ENCODE measurements at regions not wholly inside any gene's neighbourhood (a gene's known extent, or its start where the extent isn't known, plus 50 kb on each side); places are given as distances from the start of the nearest gene placed in this dataset.

DNA sequence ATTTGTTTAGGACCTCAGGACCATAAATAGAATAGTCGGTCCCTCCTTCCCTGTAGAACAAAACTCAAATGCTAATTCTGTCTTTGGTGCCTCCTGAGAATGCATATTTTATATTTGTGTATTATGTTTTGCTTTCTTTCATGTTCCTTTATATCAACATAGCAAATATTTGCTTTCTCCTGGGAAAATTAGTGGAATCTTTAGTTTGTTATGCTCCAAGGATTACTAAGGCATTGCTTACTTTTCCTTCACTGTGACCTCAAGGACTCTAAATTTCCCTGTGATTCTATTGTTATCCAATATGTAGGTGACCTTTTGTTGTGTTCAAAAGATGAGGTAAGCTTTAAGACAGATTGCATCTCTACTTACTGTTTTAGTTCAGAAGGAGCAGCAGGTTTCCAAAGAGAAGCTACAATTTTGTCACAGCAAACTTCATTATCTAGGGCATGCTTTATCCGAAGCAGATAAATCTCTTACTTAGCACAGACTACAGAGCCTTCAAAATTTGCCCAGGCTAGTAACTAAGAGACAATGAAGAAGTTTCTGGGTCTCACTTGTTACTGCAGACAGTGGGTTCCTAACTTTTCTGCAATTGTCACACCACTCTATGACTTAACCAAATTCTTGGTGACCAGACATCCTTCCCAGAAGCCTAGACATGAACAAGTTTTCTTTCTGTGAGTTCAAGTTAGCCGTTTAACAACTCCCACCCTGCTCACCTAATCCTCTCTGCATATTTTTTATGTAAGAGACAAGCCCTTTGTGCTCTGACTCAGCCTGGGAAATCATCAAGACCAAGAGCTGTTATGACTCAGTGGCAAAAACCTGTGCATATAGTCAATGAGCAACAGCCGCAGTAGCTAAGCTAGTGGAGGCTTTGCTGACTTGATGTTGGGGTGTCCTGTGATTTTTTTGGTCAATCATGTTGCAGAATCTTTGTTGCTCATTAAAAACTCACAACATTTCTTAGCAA is 378.8 kb downstream of the QKI start:
- Mint-ChIP-seq H3K4me3 (no peak overlapping the region), H3K36me3 (ENCODE audit: low read depth) (no peaks in the 10 kb centered on the region), H3K9me3 (no peaks in the 10 kb centered on the region), H3K4me1 (no peaks in the 10 kb centered on the region), H3K27me3 (peaks cover 15% of the 10 kb centered on the region), H3K27ac (no peak overlapping the region)
- no peak for DNase-seq
- intact Hi-C loops (cut with micrococcal nuclease), result no loop called here

- Mint-ChIP-seq H3K27ac (no peak overlapping the region), H3K4me1 (peaks cover 10% of the 10 kb centered on the region), H3K4me3 (no peak overlapping the region), H3K36me3 (ENCODE audit: low read depth) (no peaks in the 10 kb centered on the region), H3K9me3 (no peaks in the 10 kb centered on the region), H3K27me3 (peaks cover 6% of the 10 kb centered on the region)
- intact Hi-C loops (cut with micrococcal nuclease), result no loop called here
- no peak for DNase-seq
Measured at GRCh38 chr6:163790266-163790840, 375.8 kb downstream of the QKI start.

DNA sequence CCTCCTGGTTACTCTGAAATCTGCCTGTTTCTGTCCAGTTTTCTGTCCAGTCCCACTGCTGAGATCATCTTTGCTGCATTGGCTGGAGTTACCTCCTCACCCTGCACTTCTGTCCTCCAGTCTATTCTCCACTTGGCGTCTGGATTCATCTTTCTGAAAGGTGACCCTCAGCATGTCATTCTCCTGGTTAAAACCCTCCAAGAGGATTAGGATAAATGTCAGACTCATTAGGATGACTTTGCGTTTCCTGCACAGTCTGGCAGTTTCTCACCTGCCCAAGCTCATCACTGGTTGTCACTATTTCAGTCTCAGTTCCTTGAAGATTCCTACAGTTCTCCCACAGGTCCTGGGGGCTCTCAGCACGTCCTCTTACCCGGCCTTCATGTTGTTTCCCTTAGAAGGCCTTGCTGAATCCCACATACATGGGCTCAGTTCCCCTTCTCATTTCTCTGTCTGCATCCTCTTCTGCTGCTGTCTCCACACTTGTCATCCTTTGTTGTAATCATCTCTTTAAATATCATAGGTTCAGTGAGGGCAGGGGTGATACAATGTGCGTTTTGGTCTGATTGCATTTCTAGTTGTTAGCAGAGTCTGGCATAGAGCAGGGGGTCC is 374.8 kb downstream of the QKI start:
- DNase-seq, result no peak
- peaks cover 10% of the 10 kb centered on the region for H3K4me1 Mint-ChIP-seq
- no peak overlapping the region for H3K27ac Mint-ChIP-seq
- intact Hi-C loops (cut with micrococcal nuclease), result no loop called here
- no peaks in the 10 kb centered on the region for H3K36me3 Mint-ChIP-seq (ENCODE audit: low read depth)
- peaks cover 4% of the 10 kb centered on the region for H3K27me3 Mint-ChIP-seq
- H3K4me3 Mint-ChIP-seq, result no peak overlapping the region
- no peaks in the 10 kb centered on the region for H3K9me3 Mint-ChIP-seq

DNA sequence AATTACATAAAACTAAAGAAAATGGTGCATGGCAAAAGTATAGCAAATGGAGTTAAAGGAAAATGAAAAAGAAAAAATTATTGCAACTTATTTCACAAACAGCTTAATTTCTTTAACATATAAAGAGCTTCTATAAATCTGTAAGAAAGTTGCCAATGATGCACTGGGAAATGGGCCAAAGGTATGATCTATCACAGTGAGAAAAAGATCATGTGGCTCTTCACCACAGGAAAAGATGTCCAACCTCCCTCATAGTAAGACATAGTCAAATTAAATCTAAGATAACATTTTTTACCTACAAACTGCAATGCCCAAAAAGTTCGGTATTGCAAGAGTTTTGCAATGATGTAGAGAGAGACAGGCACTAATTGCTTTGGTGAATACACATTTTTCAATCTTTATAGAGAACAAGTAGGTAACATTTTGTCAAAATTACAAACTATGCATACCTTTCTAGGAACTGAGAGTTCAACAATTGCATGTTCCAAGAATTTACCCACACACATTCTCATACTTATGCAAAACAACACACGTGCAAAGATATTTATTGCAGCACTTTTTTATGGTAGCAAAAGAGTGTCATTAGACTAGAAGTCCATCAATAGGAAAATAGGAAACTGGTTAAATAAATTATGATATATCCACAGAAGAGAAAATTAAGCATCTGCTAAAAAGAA is 372.6 kb downstream of the QKI start:
- H3K27ac Mint-ChIP-seq, result no peak overlapping the region
- H3K9me3 Mint-ChIP-seq, result peaks cover 4% of the 10 kb centered on the region
- H3K4me3 Mint-ChIP-seq, result no peak overlapping the region
- peaks cover 2% of the 10 kb centered on the region for H3K27me3 Mint-ChIP-seq
- H3K36me3 Mint-ChIP-seq (ENCODE audit: low read depth), result no peaks in the 10 kb centered on the region
- intact Hi-C loops (cut with micrococcal nuclease), result no loop called here
- DNase-seq, result no peak
- peaks cover 17% of the 10 kb centered on the region for H3K4me1 Mint-ChIP-seq

- intact Hi-C loops (cut with micrococcal nuclease), result no loop called here
- H3K9me3 Mint-ChIP-seq, result peaks cover 4% of the 10 kb centered on the region
- H3K36me3 Mint-ChIP-seq (ENCODE audit: low read depth), result no peaks in the 10 kb centered on the region
- peak overlapping the region; percentile 2 for H3K27ac Mint-ChIP-seq
- H3K4me1 Mint-ChIP-seq, result peaks cover 16% of the 10 kb centered on the region
- H3K27me3 Mint-ChIP-seq, result peaks cover 4% of the 10 kb centered on the region
- peak; percentile 58 for DNase-seq
- peak overlapping the region; percentile 25 for H3K4me3 Mint-ChIP-seq
Measured at GRCh38 chr6:163782436-163783003, 368.0 kb downstream of the QKI start.

GRCh38 chr6:163780994-163781393 is 366.5 kb downstream of the QKI start:
- Mint-ChIP-seq H3K27me3 (peaks cover 4% of the 10 kb centered on the region), H3K36me3 (ENCODE audit: low read depth) (no peaks in the 10 kb centered on the region), H3K27ac (no peak overlapping the region), H3K4me3 (no peak overlapping the region), H3K4me1 (peaks cover 9% of the 10 kb centered on the region), H3K9me3 (peaks cover 4% of the 10 kb centered on the region)
- no peak for DNase-seq
- intact Hi-C loops (cut with micrococcal nuclease), result no loop called here

- intact Hi-C loops (cut with micrococcal nuclease), result no loop called here
- DNase-seq, result no peak
Measured at GRCh38 chr6:163779727-163780284, 365.3 kb downstream of the QKI start.

GRCh38 chr6:163777716-163778115 is 363.2 kb downstream of the QKI start:
- intact Hi-C loops (cut with micrococcal nuclease), result no loop called here
- peaks cover 2% of the 10 kb centered on the region for H3K9me3 Mint-ChIP-seq
- H3K27me3 Mint-ChIP-seq, result peaks cover 5% of the 10 kb centered on the region
- H3K36me3 Mint-ChIP-seq (ENCODE audit: low read depth), result no peaks in the 10 kb centered on the region
- H3K4me3 Mint-ChIP-seq, result no peak overlapping the region
- peaks cover 4% of the 10 kb centered on the region for H3K4me1 Mint-ChIP-seq
- no peak overlapping the region for H3K27ac Mint-ChIP-seq
- no peak for DNase-seq

More at GRCh38 chr6:163779727-163780284, 365.3 kb downstream of the QKI start:
- H3K9me3 Mint-ChIP-seq, result peaks cover 4% of the 10 kb centered on the region
- no peak overlapping the region for H3K27ac Mint-ChIP-seq
- H3K4me3 Mint-ChIP-seq, result no peak overlapping the region
- no peaks in the 10 kb centered on the region for H3K36me3 Mint-ChIP-seq (ENCODE audit: low read depth)
- peaks cover 4% of the 10 kb centered on the region for H3K27me3 Mint-ChIP-seq
- peaks cover 7% of the 10 kb centered on the region for H3K4me1 Mint-ChIP-seq

DNA sequence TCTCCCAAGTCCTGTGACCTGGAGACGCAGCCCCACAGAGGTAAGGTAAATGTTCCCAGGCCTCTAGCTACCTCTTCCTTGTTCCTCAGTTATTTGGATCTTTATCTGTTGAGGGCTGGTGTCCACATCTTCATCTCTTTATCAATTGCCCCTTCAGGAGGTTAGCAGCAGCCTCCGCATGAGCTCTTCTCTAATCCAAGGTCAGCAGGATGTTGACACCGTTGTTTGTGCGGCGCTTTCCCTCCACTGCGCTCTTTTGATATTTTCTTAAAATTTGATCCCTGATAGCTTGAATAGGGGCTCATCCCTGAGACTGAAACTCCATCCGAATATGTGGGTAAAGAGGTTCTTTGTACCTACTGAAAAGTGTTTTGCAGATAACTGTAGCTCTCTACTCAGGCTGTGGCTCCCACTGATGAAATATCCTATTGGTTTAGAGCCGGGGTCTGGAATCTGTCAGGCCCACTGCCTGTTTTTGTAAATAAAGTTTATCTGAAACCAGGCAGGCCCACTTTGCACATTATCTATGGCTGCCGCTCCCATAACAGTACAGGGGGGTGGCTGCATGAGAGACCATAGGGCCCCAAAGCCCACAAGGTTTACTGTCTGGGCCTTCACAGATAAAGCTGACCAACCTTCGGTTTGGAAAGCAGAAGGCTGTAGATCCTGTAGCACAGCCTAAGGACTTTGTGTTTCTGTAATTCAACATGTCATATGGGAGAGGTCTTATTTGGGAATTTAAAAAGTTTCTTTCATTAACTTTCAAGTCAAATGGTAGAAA is 362.6 kb downstream of the QKI start:
- H3K27ac Mint-ChIP-seq, result no peak overlapping the region
- peaks cover 5% of the 10 kb centered on the region for H3K27me3 Mint-ChIP-seq
- H3K4me1 Mint-ChIP-seq, result no peaks in the 10 kb centered on the region
- no peaks in the 10 kb centered on the region for H3K9me3 Mint-ChIP-seq
- no peaks in the 10 kb centered on the region for H3K36me3 Mint-ChIP-seq (ENCODE audit: low read depth)
- no peak overlapping the region for H3K4me3 Mint-ChIP-seq
- DNase-seq, result no peak
- intact Hi-C loops (cut with micrococcal nuclease), result no loop called here

DNA sequence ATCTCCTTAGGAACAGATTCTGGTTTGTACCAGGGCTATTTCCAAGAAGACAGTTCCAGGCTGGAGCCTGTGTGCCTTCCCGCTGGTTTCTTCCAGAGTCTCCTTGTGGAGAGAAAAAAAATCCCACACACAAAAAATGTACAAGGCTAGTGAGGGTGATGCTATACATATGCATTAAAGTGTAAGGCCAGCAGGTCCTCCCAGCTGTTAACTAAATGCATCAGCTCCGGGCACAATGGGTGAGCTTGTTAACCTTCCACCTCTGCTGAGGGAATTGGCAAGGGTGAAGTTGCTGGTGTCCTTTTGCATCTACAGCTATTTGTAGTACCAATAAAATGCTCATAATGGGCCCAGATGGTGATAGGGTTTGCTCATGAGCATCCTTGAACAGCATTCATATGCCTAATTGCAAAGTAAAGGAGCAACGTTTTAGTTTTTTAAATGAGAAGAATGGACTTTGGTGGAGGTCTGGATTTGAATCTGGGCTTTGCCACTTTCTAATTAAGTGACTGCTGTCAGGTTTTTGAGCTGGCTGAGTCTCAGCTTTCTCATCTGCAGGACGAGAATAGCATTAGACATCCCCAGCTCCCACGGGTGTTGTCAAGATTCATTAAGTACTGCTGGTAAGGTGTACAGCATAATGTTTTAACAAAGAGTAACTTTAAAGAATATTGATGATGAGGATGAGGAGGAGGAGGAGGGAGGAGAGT is 361.8 kb downstream of the QKI start:
- Mint-ChIP-seq H3K36me3 (ENCODE audit: low read depth) (no peaks in the 10 kb centered on the region), H3K27ac (no peak overlapping the region), H3K27me3 (peaks cover 5% of the 10 kb centered on the region), H3K4me3 (no peak overlapping the region), H3K4me1 (no peaks in the 10 kb centered on the region), H3K9me3 (no peaks in the 10 kb centered on the region)
- no peak for DNase-seq
- intact Hi-C loops (cut with micrococcal nuclease), result no loop called here

- intact Hi-C loops (cut with micrococcal nuclease), result no loop called here
- H3K27ac Mint-ChIP-seq, result no peak overlapping the region
- no peak for DNase-seq
- H3K4me1 Mint-ChIP-seq, result peaks cover 2% of the 10 kb centered on the region
- no peaks in the 10 kb centered on the region for H3K36me3 Mint-ChIP-seq (ENCODE audit: low read depth)
- H3K4me3 Mint-ChIP-seq, result no peak overlapping the region
- peaks cover 7% of the 10 kb centered on the region for H3K27me3 Mint-ChIP-seq
- no peaks in the 10 kb centered on the region for H3K9me3 Mint-ChIP-seq
Measured at GRCh38 chr6:163775313-163775712, 360.8 kb downstream of the QKI start.

DNA sequence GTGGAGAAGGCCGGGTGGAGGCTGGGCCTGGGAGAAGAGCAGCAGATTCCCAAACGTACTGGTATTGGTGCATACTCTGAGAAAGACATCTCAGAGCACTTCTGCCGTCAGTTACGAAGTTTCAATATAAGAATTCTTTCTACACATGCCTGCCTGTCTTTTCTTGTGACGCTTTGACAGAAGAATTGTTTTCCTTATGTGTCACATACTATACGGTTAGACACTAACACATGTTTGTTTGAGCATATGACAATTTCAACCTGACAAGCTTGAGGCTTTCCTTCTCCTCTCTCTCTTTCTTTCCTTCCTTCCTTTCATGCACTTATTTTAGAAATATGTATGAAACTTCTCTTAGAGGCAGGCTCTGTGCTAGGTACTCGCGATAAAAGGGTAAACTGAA is 360.0 kb downstream of the QKI start:
- no peaks in the 10 kb centered on the region for H3K9me3 Mint-ChIP-seq
- H3K4me1 Mint-ChIP-seq, result peaks cover 2% of the 10 kb centered on the region
- peaks cover 7% of the 10 kb centered on the region for H3K27me3 Mint-ChIP-seq
- H3K27ac Mint-ChIP-seq, result no peak overlapping the region
- intact Hi-C loops (cut with micrococcal nuclease), result no loop called here
- no peaks in the 10 kb centered on the region for H3K36me3 Mint-ChIP-seq (ENCODE audit: low read depth)
- H3K4me3 Mint-ChIP-seq, result no peak overlapping the region
- no peak for DNase-seq
